ENCODE measurements at regions not wholly inside any gene's neighbourhood (a gene's known extent, or its start where the extent isn't known, plus 50 kb on each side); places are given as distances from the start of the nearest gene placed in this dataset.

DNA sequence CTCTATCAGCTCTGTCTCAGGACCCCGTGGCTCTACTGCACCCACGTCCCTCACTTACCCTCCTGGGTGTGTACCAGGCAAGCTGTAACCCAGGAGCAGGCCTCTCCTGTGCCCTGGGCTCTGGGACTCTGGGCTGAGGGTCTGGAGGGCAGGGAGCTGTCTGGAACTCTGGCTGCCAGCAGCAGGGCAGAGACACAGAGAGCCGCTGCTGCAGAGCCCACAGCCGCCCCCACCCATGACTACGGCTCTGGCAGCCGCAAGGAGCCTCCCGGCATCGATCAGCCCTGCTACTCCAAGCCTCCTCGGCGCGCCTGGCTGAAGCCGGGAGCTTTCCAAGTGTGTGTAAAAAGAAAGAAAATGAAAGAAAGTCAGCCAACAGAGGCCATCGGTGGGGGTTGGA is 103.7 kb upstream of the ATP2B2 start:
- ATAC-seq: peak; percentile 28; the same call in 1 of the 3 replicates
- TF ChIP-seq, protein P1, sequence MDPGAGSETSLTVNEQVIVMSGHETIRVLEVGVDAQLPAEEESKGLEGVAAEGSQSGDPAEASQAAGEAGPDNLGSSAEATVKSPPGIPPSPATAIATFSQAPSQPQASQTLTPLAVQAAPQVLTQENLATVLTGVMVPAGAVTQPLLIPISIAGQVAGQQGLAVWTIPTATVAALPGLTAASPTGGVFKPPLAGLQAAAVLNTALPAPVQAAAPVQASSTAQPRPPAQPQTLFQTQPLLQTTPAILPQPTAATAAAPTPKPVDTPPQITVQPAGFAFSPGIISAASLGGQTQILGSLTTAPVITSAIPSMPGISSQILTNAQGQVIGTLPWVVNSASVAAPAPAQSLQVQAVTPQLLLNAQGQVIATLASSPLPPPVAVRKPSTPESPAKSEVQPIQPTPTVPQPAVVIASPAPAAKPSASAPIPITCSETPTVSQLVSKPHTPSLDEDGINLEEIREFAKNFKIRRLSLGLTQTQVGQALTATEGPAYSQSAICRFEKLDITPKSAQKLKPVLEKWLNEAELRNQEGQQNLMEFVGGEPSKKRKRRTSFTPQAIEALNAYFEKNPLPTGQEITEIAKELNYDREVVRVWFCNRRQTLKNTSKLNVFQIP (CRISPR knock-in tag; IDR thresholded peaks at IDR 0.05; ENCODE audit: borderline replicate concordance, low read depth): no peak
- TF ChIP-seq, protein P2, sequence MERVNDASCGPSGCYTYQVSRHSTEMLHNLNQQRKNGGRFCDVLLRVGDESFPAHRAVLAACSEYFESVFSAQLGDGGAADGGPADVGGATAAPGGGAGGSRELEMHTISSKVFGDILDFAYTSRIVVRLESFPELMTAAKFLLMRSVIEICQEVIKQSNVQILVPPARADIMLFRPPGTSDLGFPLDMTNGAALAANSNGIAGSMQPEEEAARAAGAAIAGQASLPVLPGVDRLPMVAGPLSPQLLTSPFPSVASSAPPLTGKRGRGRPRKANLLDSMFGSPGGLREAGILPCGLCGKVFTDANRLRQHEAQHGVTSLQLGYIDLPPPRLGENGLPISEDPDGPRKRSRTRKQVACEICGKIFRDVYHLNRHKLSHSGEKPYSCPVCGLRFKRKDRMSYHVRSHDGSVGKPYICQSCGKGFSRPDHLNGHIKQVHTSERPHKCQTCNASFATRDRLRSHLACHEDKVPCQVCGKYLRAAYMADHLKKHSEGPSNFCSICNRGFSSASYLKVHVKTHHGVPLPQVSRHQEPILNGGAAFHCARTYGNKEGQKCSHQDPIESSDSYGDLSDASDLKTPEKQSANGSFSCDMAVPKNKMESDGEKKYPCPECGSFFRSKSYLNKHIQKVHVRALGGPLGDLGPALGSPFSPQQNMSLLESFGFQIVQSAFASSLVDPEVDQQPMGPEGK (CRISPR knock-in tag; IDR thresholded peaks at IDR 0.05; ENCODE audit: borderline replicate concordance): no peak
- TF ChIP-seq ZNF565 (CRISPR knock-in tag; conservative IDR thresholded peaks at IDR 0.05; ENCODE audit: low read depth) (no peak), TOX (CRISPR knock-in tag; IDR thresholded peaks at IDR 0.05; ENCODE audit: borderline replicate concordance) (no peak), ZFP30 (CRISPR knock-in tag; IDR thresholded peaks at IDR 0.05) (no peak), ARNTL (CRISPR knock-in tag; IDR thresholded peaks at IDR 0.05; ENCODE audit: borderline replicate concordance, low read depth) (no peak), ZC3H10 (CRISPR knock-in tag; IDR thresholded peaks at IDR 0.05) (no peak), PPARA (CRISPR knock-in tag; IDR thresholded peaks at IDR 0.05; ENCODE audit: borderline replicate concordance) (no peak), RARB (CRISPR knock-in tag; IDR thresholded peaks at IDR 0.05) (no peak), GLIS3 (CRISPR knock-in tag; IDR thresholded peaks at IDR 0.05) (no peak), TCF4 (CRISPR knock-in tag; IDR thresholded peaks at IDR 0.05; ENCODE audit: borderline replicate concordance) (no peak), ZFP3 (CRISPR knock-in tag; IDR thresholded peaks at IDR 0.05) (no peak), ESRRG (CRISPR knock-in tag; IDR thresholded peaks at IDR 0.05) (no peak)
- TF ChIP-seq, protein P3, sequence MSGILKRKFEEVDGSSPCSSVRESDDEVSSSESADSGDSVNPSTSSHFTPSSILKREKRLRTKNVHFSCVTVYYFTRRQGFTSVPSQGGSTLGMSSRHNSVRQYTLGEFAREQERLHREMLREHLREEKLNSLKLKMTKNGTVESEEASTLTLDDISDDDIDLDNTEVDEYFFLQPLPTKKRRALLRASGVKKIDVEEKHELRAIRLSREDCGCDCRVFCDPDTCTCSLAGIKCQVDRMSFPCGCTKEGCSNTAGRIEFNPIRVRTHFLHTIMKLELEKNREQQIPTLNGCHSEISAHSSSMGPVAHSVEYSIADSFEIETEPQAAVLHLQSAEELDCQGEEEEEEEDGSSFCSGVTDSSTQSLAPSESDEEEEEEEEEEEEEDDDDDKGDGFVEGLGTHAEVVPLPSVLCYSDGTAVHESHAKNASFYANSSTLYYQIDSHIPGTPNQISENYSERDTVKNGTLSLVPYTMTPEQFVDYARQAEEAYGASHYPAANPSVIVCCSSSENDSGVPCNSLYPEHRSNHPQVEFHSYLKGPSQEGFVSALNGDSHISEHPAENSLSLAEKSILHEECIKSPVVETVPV (CRISPR knock-in tag; IDR thresholded peaks at IDR 0.05): no peak

DNA sequence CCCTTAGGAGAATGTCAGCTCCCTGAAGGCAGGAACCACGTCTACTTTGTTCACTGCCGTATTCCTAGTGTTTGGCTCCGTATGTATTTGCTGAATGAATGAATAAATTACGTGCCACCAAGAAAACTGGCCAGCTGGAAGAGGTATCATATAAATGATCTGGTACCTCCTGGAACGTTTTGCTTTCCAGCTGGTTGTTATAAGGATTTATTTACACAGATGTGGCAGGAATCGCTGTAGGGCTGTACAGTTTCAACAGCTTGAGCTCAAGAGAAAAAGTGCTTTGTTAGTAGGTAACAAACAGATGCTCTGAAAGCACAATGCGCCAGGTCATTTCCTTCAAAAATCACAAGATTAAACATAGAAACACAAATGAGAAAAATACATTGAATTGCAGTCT is 108.8 kb upstream of the ATP2B2 start:
- no peak for ATAC-seq
- TF ChIP-seq TCF4 (CRISPR knock-in tag; IDR thresholded peaks at IDR 0.05; ENCODE audit: borderline replicate concordance) (peak; percentile 85; the same call in 1 of the 2 replicates), SNAI2 (CRISPR knock-in tag; IDR thresholded peaks at IDR 0.05) (no peak)

DNA sequence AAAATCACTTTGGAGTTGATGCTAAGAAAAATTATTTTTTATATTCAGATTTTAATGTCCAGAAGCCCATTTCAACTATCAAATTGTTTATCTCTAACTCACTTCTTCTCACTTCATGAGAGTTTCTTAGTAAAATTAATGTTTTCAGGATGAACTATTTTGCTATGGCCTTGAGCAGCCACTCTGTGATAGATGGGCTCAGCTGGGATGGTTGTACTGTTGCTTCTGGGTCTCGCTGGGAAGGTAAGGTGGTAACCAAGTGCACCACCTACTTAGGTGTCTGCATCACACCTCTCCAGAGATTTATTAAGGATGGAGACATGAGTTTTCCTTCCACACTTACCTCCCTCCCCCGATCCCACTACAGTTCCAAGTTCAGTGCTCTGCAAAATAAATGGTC is 110.3 kb upstream of the ATP2B2 start:
- ATAC-seq: no peak
- TF ChIP-seq ARNTL (CRISPR knock-in tag; IDR thresholded peaks at IDR 0.05; ENCODE audit: borderline replicate concordance, low read depth) (no peak), TOX (CRISPR knock-in tag; IDR thresholded peaks at IDR 0.05; ENCODE audit: borderline replicate concordance) (no peak), ESRRG (CRISPR knock-in tag; IDR thresholded peaks at IDR 0.05) (no peak), ZNF70 (CRISPR knock-in tag; IDR thresholded peaks at IDR 0.05) (no peak), ZFP3 (CRISPR knock-in tag; IDR thresholded peaks at IDR 0.05) (no peak), SNAI2 (CRISPR knock-in tag; IDR thresholded peaks at IDR 0.05) (no peak)
- TF ChIP-seq, protein P3 (CRISPR knock-in tag; IDR thresholded peaks at IDR 0.05): no peak
- TF ChIP-seq, protein P2 (CRISPR knock-in tag; IDR thresholded peaks at IDR 0.05; ENCODE audit: borderline replicate concordance): no peak
- TF ChIP-seq, protein P4, sequence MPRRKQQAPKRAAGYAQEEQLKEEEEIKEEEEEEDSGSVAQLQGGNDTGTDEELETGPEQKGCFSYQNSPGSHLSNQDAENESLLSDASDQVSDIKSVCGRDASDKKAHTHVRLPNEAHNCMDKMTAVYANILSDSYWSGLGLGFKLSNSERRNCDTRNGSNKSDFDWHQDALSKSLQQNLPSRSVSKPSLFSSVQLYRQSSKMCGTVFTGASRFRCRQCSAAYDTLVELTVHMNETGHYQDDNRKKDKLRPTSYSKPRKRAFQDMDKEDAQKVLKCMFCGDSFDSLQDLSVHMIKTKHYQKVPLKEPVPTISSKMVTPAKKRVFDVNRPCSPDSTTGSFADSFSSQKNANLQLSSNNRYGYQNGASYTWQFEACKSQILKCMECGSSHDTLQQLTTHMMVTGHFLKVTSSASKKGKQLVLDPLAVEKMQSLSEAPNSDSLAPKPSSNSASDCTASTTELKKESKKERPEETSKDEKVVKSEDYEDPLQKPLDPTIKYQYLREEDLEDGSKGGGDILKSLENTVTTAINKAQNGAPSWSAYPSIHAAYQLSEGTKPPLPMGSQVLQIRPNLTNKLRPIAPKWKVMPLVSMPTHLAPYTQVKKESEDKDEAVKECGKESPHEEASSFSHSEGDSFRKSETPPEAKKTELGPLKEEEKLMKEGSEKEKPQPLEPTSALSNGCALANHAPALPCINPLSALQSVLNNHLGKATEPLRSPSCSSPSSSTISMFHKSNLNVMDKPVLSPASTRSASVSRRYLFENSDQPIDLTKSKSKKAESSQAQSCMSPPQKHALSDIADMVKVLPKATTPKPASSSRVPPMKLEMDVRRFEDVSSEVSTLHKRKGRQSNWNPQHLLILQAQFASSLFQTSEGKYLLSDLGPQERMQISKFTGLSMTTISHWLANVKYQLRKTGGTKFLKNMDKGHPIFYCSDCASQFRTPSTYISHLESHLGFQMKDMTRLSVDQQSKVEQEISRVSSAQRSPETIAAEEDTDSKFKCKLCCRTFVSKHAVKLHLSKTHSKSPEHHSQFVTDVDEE (CRISPR knock-in tag; IDR thresholded peaks at IDR 0.05): no peak
